Myocyte (in vitro differentiated cells): ENCODE measurements at regions not wholly inside any gene's neighbourhood (a gene's known extent, or its start where the extent isn't known, plus 50 kb on each side); places are given as distances from the start of the nearest gene placed in this dataset.
"Not testable (repeated sequence)": the region's sequence is repeated elsewhere in the genome, so short reads cannot be mapped to it uniquely, and the experiment has no call there.

Experiments used
- DNase-seq: peaks from one replicate; pipeline ENCODE4 v3.0.0-alpha.2; 2012; ENCODE audit warnings: low read depth

DNA sequence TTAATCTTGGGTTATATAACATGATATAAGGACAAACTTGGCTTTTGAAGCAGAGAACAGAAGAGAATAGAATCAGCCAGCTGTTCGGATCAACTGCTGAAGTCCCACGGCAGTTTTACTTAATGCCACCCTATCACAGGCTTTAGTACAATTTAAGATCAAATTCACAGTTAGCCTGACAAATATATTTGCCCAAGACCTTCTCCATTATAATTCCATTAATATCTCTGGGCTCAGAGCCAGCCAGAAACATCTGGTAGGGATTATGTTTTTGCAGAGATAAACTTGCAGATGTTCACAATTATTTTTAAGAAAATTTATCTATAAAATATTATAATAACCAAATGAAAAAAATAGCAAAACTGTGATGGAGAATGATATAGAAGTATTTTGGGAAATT, 381.4 kb downstream of the RAD51AP2 start:
- DNase-seq, result peak; percentile 26

DNA sequence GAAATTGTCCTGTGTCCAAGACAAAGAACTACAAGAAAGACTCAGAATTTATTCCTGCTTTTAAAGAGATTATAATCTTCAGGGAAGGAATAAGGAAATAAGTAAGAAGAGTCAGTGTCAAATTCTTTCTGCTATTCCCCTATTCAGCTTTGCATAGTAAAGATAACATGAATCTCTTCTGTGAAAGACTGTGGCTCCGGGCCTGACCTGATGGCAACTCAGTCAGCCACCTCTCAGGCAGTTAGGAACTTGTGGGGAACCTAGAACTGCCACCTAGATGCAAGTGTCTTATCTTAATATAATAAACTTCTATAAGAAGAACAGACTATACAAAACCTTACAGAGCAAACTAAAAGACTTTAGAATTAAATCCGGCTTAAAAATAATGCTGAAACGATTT, 382.0 kb downstream of the RAD51AP2 start:
- DNase-seq, result no peak

DNA sequence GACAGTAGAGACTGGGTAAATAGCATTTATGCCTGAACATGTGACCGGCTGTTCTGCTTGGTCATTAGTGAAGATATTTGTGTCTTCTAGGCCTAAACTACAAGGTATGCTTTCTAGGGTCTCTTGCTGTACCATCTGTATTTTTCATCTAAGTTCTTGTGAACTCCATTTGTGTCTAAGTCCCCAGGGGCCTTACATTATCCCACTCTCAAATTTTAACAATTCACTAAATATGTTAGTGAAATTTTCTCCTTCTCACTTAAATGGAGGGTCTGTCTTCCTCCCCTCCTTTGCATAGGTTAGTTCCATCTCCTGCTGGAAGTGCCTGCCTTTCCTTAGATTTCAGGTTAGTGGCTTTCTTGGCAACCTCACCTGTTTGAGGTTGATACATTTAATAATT, 382.6 kb downstream of the RAD51AP2 start:
- DNase-seq, result no peak

DNA sequence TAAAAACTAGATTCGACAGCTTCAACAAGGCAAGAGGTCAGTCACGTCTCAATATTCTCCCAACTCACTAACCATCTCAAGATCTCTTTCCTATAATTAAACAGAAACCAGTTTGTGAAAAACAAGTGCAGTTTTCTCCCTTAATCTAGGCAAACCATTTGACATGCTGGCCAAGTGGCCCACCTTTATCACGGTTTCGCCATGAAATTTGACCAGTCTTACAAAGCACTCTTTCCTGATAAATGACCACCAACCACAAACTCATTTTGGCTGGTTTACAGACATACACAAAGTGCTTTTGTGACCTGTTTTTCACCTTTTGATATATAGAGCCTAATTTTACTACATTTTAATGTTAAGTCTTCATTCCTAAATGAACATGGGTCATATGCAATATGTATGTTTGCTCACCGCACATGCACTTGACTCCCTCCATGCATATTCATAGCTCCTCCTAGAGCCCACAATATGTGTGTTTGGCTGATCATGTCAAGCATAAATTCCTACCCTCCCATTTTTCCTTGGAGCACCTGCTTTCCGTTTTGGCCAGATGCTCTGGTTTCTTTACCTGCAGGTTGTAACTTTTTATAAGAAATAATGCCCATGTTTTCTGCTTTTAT, 385.1 kb downstream of the RAD51AP2 start:
- no peak for DNase-seq

DNA sequence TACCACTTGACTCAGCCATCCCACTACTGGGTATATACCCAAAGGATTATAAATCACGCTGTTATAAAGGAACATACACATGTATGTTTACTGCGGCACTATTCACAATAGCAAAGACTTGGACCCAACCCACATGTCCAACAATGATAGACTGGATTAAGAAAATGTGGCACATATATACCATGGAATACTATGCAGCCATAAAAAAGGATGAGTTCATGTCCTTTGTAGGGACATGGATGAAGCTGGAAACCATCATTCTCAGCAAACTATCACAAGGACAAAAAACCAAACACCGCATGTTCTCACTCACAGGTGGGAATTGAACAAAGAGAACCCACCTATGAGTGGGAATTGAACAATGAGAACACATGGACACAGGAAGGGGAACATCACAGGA, 387.6 kb downstream of the RAD51AP2 start:
- not testable (repeated sequence) for DNase-seq

DNA sequence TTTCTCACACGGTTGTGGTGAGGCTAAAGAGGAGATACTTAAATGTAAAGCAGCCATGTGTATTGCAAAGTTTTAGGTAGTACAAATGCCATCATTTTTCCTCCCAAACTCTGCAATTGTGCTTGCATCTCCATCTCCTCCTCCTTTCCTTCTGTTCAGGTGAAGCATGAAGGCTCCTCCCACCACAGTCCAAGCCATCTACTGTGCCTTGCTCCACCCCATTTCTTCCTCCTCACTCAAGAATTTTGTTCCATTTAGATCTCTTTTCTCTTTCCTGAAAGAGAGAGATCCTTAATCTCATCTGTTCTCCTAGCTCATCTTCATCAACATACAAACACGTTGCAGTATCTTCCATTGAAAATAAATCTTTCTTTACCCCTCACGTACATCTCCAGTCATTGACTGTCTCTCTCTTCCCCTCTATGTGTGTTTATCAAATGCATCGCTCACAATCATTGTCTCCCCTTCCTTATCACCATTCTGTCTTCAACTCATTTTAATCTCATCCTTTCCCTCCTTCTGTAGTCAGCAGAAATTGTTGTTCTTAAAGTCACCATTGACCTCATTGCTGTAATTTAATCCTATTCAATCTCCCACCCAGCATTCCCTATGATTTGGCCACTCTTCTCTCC, 392.1 kb downstream of the RAD51AP2 start:
- no peak for DNase-seq

DNA sequence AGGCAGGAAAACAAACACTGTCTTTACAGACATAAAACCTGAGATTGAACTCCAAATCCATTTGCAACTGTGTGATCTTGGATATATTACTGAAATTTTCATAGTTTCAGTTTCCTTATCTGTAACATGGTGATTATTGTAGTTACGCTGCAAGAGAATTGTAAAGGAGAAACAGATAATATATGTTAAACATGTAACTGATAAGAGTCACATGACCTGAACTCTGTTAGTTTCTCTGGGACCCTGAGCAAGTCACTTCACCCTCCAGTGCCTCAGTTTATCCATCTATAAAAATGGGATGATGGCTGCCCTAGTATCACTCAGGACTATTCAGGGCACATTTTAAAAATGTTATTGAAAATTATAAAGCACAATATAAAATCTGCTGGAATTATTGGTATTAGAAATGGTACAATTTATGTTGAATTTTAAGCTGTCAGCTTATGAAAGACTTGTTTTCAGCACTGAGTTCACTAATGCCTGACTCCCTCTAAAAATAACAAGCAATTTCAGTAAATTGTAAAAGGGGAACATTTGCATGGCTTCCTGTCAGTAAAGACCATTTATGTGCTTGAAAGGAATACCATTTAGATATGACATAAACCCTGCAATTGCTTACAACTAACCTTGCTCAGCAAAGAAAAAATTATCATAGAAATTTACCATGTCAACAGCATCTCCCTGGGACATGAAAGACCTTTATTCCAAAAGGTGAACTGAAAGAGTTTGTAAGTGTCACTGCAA, 393.5 kb downstream of the RAD51AP2 start:
- DNase-seq, result no peak

DNA sequence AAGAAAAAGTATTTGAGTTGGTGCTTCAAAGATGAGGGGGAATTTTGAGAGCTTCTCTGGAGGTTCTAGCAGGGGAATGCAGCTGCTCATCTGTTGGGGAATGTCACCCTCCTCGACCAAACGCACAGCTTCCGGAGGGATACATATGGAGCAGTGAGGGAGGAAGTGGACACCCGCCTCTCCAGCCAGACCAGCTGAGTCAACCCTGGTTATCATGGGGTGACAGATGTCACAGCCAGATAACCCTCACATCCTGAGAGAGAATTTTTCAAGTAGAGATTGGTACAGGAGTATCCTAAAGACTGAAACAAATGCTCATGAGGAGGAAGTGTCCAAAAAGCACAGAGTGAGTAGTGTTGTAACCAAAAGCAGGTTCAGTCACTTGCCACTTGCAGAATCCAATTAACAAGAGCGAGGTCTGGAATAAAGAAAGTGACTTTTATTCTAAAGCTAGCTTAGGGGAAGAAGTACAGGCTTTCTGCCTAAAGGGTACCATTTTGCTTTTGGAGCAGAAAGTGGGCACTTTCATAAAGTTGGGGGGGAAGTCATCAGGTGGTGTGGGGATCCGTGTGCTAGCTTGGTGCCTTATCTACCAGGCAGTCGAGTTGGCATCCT, 395.2 kb downstream of the RAD51AP2 start:
- DNase-seq, result no peak

DNA sequence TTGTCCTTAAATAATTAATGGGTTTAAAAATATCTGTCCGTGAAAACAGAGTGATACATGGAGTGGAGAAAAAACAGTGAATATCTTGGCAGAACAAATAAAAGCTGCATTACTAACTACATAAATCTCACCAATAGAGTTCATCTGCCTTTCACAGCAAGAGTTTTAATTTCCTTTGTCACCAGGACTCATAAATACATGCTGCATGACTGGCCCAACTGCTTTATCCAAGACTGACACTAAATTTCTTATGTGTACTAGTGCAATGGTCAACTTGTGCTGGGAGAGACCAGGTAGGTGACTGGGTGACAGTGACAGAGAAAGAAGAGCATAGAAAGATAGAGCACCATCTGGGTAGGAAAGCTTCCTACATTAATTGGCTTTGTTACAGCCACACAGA, 402.8 kb downstream of the RAD51AP2 start:
- DNase-seq, result no peak

DNA sequence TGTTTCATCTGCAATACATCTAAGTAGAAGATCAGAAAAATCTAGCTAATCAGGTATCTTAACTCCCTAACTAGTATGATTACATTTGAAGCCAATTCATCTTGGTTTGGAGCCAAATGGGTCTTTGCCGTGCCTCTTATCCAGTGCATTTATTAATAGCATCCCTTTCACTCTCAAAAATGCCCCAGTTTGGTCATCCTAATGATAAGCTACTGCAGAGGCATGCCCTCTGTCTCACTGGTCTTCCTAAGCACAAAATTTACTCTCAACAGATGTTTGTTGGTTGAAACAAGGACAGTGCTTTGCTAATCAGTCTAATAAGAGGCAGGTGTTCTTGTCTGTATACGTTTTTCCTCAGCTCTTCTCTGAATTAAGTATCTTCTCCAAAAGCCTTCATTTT, 403.2 kb downstream of the RAD51AP2 start:
- DNase-seq, result no peak

DNA sequence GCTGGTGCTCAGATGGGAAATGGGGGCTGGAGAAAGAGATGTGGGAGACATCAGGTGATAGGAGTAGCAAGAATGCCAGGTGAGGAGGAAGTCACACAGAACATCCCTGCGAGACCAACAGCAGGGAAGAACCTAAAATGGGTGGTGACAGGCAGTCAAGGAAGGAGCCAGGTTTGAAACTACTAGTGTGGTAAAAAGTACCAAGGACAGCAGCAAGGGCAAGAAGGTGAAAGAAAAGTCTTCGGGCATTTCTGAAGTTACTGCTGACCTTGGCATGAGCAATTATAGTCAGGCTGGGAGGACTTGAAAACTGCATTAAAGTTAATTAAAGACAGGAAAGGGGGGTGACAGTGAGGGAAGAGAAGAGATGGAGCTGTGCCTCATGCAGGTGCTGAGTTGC, 410.4 kb downstream of the RAD51AP2 start:
- peak; percentile 16 for DNase-seq

DNA sequence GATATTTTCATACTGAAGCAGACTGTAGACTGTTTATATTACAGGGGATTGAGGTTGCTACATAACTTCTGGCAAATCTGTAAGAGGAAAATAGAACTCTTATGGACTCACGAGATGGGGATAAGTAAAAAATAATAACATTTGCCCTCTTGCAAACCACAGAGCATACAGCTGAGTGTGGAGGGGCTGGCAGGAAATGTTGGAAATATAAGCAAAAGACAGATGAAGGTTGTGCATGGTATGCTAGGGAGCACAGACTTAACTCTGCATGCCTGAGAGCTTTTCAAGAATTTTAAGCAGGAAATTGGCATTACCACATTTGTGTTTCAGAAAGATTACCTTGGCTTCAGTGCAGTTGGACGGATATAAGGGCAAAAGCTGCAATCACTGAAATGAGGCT, 411.1 kb downstream of the RAD51AP2 start:
- no peak for DNase-seq

DNA sequence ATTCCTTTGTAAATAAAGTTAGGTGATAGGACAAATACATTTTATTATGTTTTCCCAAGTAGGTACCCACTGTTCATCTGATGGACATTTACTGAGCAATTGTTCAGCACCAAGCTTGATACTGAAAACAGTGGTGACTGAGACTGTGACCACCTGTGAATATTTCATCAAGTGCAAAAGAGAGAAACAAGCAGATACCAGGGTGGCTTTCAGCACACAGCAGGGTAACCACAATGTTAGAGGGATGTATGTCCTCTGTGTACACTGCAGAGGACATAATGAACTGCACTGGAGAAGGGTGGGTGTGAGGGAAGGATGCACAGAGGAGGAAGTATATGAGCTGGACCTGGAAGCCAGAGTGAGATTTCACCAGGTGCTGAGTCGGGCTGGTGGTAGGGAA, 411.8 kb downstream of the RAD51AP2 start:
- no peak for DNase-seq

DNA sequence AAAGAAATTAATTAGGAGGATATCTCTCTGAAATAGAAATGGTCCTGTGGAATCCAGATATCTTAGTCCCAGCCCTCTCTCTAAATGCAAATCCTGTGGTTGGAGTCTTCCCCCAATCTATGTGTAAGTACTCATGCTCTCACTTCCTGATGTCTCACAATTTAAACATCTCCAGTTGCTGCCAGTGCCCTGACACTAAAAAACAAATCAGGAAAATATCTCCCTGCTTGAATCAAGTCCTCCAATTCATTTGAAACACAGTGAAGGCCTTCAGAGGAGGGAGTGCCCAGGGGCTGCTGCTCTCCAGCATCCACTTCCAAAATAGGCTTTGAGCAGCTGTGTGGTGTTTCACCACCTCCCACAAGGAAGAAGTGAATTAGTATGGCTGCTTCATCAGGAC, 413.8 kb downstream of the RAD51AP2 start:
- DNase-seq, result peak; percentile 39

DNA sequence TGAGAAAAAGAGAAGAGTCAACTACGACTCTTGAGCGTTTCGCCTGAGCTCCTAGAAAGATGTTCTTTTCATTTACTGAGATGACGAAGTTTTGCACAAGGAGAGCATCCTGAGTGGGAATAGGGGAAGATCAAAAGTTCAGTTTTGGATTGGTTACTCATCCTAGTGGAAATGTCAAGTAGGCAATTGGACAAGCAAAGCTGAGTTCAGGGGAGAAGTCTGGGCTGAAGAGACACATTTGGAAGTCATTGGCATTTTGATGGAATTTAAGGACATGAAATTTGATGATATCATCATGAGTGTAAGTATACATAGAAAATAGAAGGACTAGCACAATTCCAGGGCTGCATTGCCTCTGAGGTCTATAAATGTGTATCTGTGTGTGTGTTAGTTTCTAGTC, 416.6 kb downstream of the RAD51AP2 start:
- DNase-seq, result no peak

DNA sequence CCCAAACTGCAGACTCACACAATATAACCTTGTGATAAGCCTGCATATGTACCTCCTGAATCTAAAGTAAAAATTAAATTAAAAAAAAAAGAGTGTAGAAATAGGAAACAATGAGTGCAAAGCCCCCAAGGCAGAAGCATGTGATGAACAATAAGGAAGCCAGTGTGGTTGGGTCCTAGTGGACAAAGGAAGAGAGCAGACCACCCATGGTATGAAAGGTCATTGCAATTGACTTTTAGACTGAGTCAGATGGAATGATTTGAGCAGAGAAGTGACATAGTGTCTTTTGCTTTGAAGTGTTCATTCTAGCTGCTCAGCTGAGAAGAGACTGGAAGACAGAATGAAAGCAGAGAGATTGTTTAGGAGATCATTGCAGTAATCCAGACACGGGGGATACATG, 417.1 kb downstream of the RAD51AP2 start:
- DNase-seq, result no peak

DNA sequence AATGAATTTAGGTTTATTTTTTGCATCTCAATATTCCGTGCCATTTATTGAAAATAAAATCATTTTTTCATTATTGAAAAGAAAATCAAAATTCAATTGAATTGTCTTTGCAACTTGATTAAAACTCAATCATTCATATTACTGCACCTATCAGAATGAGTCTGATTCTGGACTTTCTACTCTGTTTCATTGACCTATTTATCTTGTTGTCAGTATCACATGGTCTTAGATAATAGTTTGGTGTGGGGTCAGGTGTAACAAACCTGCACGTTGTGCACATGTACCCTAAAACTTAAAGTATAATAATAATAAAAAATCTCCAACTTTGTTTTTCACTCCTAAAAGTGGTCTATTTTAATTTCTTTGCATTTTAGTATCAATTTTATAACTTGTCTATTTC, 422.9 kb downstream of the RAD51AP2 start:
- no peak for DNase-seq

DNA sequence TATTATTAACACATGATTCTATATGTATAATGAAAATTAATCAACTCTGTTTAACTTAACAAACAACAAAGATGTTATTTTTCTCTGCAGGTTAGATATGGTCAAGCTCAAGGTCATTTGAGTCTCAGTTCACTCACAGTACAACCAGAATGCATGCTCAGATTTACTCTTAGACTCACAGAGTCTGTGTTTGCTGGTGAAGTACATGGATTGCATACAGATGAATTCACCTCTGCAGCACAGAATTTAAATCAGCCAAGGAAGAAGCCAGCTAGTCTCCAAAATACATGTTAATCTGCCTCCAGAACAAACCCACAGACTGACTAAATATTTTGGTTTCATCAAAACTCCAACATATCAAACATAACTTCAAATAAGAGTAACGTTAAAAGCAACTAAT, 424.5 kb downstream of the RAD51AP2 start:
- DNase-seq, result no peak

DNA sequence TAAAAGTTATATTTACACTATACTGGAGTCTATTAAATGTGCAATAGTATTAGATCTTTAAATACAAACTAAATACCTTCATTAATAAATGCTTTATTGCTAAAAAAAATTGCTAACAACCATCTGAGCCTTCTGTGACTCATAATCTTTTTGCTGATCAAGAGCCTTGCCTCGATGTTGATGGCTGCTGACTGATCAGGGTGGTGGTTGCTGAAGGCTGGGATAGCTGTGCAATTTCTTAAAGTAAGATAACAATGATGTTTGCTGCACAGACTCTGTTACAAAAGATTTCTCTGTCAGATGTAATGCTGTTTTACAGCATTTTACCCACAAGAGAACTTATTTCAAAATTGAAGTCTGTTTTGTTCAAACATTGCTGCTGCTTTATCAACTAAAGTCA, 421.4 kb upstream of the CYRIA start:
- DNase-seq, result no peak

DNA sequence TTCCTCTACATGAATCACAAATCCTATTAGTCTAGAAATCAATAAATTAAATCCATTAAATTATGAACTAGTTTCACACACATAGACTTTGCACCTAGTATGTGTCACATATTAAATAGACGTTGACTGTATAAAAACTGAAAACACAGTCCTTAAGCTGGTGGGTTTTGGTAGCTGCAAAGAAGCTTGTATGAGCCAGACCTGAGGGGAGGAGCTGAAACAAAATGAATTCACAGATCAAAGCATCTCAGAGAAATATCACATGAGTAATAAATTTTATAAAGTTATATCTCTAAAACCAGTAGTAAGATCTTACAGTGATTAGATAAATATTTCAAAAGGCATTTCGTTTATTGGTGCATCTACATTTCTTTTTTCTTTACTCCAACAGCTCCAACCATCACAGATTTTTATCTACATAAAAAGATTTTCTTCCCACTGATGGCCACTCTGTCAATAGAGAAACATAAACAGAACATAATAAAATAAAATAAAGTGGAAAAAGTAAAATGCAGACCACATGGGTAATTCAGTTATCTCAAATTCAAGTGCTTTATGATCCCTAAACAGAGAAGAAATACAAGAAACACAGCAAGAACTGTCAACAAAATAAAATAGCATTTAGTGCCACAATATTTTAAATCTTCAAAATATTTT, 420.0 kb upstream of the CYRIA start:
- DNase-seq, result no peak

DNA sequence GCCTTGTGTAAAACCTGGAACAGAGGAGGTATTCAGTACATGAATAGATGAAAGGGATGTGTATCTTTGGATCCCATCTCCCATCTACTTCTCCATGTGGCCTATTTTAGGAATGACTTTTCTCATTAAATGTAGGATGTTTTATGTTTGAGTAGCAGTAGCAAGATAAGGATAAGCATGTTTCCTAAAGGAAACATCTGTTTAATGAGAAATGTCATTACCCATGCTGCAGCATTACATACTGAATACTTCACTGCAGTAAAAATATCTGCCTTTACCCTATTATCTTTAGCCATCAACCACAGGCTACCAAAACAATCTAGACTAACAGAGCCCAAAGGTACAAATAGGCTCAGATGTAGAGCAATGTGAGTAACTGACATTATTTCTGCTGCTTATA, 419.2 kb upstream of the CYRIA start:
- DNase-seq, result no peak

DNA sequence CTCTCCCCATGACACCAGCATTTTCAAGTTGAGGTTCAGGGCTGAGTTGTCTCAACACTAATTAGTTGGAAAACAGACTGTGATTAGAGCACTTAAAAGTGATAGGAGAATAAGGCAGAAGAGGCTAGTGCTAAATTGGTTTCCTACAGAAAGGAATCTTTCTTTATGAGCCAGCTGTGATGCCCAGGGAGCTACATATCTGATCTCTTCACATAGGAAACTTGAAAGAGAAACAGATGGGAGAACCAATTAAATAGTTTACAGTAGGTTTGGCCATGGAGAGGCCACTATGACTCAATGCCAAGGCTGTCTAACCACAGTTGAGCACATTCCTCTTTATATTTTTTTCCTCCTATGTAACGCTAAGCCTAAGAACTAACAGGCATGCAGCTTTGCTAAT, 418.3 kb upstream of the CYRIA start:
- peak; percentile 28 for DNase-seq
